NCI-H524 treated with DMSO at 0.1 percent for 48 hours (cell line): ENCODE measurements at regions not wholly inside any gene's neighbourhood (a gene's known extent, or its start where the extent isn't known, plus 50 kb on each side); places are given as distances from the start of the nearest gene placed in this dataset.
"Not testable (repeated sequence)": the region's sequence is repeated elsewhere in the genome, so short reads cannot be mapped to it uniquely, and the experiment has no call there.

ENCODE experiments used
- DNase-seq: peaks from one replicate; lab custom pipeline; 2025; lab: John Stamatoyannopoulos, UW

GRCh38 chr2:21194147-21194546, 70.4 kb downstream of the TDRD15 start:
- no peak for DNase-seq

DNA sequence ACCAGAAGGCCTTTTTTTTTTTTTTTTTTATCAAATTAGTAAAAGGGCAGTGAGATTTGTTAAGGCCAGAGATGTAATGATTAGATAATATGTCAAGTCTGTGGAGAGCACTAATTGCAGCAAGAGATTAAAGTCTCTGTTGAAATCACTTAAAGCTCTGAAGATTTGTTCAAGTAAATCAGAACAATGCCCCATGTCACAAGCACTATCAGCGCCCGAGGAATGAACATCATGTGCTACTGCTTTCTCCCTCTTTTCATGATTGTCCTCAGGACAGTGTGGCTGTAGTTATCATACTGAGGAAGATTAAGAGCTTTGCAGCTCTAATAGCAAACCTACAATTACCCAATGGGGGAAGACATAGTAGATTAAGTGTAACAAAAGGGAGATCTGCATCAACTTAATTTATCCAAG, 71.1 kb downstream of the TDRD15 start:
- DNase-seq, result no peak

DNA sequence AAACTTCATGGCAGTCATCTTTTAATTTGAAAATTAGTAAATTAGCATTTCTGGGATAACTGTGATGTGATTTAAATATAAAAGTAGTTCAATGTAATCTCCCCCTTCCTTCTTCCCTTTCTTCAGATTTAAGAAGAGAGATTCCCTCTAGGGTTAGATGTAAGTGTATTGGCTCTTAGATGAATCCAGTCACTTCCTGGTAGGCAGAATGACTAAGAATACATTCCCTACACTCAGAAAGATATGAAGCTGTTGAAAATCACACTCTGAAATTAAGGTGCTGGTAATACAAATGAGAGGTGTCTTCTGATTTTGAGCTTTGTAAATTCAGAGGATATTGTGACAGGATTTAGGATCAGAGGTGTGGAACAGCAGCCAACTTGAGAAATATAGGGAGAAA, 71.6 kb downstream of the TDRD15 start:
- no peak for DNase-seq

DNA sequence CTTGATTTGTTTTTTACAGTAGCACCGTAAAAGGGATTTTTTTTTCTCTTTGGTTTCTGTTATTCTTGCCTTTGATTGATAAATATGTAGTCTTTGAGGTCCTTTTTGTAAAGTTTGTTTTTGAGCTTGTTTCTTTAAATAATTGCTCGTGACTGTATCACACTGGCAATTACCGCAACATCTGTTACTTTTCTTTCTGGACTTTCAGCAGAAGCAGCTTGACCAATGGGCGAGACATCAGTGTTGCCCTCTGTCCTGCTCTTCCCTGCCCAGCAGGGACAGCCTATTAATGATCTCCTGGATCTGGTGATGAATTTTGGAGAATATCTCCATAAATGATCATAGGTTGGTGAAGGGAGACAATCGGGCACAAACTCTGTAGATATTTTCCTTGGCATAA, 74.9 kb downstream of the TDRD15 start:
- no peak for DNase-seq

DNA sequence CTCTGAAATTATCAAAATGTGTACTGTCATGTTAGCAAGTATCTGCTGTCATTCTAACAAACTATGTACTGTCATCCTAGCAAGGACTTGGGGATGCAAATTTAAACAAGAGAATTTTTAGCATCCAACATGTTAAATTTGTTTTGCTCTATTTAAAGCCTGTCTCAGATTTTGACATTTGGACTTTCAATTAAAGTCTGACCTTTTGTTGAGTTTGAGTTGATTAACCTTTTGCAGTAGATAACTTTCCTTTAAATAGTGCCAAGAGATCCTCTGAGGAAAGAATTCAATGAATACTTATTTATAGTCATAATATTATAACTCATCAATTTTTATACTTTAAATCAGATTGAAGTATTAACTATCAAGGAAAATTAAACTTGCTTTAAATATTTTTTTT, 80.2 kb downstream of the TDRD15 start:
- DNase-seq, result no peak

DNA sequence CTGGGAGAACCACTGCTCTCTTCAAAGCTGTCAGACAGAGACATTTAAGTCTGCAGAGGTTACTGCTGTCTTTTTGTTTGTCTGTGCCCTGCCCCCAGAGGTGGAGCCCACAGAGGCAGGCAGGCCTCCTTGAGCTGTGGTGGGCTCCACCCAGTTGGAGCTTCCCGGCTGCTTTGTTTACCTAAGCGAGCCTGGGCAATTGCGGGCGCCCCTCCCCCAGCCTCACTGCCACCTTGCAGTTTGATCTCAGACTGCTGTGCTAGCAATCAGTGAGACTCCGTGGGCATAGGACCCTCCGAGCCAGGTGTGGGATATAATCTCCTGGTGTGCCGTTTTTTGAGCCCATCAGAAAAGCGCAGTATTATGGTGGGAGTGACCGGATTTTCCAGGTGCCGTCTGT, 90.3 kb downstream of the TDRD15 start:
- DNase-seq, result not testable (repeated sequence)

GRCh38 chr2:21217442-21217841, 93.7 kb downstream of the TDRD15 start:
- no peak for DNase-seq

DNA sequence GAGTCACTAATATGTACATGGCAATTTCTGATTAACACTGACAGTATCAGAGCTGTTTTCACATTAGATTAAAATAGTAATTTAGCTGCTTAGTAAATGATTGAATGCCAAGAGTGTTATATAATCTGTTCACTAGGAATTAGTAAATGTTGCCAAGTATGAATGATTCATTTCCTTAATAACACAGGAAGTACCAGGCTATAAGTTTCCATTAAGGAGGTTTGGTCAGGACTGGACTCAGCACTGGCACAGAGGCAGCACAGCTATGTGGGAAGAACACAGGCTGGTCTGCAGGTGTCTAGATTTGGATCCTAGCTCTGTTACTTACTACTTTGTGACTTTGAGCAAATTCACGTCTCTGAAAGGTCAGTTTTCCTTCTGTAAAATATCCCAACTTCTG, 97.2 kb downstream of the TDRD15 start:
- no peak for DNase-seq

GRCh38 chr2:21223618-21224017, 99.8 kb downstream of the TDRD15 start:
- no peak for DNase-seq

DNA sequence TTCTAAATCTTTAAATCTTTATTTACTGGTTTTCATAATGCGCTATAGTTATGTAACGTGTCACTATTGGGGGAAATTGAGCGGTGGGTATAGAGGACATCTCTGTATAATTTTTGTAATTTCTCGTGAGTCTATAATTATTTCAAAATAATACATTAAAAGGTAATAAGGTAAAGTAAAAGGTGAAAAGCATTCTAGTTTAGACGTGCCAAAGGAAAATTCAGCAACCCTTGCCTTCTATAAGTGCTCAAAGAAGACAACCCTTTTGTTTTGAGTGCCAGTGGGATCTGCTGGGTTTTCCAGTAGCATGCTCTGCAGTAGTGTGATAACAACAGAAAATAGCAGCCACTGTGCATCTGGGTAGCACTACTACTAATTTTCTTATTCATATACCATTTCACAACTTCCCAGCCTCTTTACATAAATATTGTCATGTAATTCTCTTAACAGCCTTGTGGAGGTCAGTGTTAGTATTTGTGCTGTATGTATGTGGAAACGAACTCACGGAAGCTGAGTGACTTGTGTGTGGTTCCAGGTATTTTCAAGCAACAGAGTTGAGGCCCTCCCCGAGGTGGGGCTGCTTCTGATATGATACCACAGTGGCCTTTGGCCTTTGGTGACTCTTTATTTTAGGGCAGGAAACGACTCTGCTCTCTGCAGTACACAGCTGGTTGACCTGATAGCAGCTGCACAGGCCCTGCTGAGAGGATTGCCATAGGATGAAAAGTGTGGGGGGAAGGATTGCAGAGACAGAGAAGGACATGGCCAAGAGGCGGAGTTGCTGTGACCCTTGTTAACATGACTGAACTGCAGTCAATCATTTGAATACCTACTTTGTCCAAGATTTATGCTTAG, 104.5 kb downstream of the TDRD15 start:
- DNase-seq, result no peak

- DNase-seq, result no peak
These were observed 105.5 kb downstream of the TDRD15 start for GRCh38 chr2:21229302-21229701.

DNA sequence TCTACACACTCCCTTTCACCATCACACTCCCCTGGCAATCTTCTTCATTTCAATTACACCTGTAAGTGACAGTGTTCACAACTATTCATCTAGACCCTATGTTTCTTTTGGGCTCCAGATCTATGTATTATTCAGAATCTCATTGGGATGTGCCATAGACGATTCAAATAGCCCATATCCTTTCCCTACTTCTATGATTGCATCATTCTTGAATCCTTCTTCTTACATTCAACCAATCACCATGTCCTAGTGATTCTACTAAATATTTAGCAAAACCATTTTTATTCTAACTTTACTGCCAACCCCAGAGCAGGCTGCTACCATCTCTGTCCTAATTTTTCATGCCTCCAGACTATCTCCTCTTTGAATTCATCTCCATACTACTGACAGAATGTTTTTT, 106.4 kb downstream of the TDRD15 start:
- no peak for DNase-seq

DNA sequence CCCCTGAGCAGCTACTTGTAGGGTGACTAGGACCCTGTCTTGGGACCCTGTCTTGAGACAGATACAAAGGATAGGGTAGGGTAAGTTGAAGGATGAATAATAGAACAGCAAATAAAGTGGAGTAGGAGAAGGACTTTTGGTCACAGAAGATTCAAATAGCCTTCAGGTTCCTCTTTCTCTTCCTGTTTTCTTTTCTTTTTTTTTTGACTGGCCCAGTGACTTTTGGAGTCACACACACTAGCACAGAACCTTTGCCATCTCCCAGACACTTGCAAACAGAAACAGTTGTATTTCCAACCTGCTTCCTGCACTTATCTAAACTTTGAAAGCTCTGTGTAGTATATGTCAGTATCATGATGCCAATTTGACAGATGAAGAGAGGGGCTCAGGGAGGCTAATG, 108.2 kb downstream of the TDRD15 start:
- no peak for DNase-seq

DNA sequence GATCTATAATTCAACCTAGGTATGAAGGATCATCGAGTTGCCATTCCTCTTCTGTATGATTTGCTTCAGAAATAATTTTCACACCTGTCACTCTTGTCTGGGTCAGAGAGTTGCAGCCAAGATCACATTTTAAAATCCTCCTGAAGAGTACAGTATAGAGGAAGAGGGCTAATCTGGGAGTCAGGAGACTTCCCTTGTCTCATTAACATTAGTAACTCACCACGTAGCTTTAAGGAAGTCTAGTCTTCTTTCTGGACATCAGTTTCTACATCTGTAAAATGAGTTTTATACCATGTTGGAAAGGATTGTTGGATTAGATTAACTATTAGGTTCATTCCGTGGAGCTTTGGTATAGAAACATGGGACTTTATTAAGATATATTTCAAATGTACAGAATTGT, 109.4 kb downstream of the TDRD15 start:
- no peak for DNase-seq

GRCh38 chr2:21234001-21234400, 110.2 kb downstream of the TDRD15 start:
- DNase-seq, result no peak

- DNase-seq, result no peak
These were observed 110.8 kb downstream of the TDRD15 start for GRCh38 chr2:21234464-21235120.

DNA sequence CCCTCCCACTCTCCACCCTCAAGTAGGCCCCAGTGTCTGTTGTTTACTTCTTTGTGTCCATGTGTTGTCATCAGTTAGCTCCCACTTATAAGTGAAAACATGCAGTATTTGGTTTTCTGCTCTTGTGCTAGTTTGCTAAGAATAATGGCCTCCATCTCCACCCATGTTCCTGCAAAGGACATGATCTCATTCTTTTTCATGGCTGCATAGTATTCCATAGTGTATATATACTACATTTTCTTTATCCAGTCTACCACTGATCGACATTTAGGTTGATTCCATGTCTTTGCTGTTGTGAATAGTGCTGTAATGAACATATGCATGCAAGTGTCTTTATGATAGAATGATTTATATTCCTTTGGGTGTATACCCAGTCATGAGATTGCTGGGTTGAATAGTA, 116.0 kb downstream of the TDRD15 start:
- not testable (repeated sequence) for DNase-seq

DNA sequence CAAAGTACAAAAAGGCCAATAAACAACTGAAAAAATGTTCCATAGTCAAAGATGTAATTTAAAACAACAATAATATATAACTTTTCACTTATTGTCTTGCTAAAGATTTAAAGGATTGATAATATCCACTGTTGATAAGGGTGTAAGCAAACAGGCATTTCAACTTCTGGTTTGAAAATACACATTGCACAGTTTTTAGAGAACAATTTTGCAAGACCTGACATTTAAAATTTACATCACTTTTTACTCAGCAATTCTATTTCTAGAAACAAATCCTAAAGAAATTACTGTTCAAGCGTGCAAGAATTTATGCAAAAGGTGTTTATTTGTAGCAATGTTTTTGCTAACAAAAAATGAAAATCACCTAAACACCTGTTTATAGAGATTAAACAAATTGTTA, 120.4 kb downstream of the TDRD15 start:
- no peak for DNase-seq

DNA sequence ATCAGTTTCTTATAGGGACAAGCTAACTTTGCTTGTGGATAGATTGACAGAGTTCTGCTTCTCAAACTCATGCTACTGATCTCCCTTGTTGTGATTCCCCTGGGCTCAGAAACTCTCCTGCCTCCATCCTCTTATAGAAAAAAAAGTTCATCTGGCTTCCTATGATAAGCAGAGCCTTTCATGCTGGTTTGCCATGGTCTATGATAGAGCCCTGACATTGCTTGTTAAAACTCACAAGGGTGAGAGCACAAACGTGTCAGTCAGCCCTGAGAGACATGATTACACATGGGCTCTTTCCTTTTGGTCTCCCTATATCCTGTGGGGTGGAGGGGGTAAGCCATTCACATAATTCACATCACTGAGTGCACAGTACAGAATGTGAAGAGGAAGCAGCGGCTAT, 121.8 kb downstream of the TDRD15 start:
- DNase-seq, result no peak

GRCh38 chr2:21249367-21249766, 125.6 kb downstream of the TDRD15 start:
- no peak for DNase-seq

DNA sequence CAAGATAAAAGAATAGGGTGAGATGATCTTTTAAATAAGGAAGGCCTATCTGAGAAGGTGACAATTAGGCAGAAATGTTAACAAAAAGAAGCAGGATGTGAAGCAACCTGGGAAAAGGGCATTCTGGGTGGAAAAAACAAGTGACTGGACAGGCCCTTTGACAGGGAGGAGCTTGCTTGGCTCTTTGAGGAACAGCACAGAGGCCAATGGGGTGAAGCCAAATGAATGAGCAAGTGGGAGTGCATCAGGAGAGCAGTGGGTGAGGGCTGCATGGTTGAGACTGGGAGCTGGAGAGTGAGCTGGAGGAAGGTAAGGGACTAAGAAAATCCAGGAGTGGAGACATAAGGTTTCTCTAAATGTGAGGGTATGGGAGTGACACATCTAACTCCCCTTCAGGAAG, 126.9 kb downstream of the TDRD15 start:
- DNase-seq, result no peak

DNA sequence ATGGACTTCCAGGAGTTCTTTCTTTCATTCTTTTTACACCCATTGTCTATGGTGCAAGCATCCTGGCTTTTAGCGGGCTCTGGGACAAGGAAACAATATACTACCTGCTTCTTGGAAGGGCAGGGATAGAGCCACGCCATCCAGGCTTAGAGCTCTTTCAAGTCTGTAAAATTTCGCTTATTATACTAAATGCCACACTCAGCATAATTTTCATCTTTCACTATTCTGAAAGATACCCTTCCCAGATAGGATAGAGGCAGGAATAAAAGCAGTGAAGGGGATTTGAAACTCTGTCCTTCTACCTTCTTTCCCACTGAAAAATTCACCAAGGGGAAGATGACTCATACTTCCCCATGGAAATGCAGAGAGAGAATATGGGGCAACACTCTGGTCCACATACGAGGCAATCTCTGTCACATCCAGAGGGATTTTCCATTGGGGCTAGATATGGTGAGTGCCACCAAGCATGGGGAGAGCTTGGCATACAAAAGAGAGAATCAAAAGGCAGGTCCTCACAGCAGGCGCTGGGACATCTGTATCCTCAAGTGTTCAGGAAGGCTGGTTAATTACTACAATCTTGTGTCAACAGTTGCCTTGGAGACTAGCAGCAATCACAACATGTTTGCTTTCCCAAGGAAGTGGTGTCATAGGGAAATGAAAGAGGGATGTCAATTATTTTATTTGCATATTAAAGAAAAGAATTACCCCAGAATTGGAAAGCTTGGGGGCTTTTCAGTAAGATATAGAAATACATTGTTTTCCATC, 127.6 kb downstream of the TDRD15 start:
- DNase-seq, result no peak
